ENCODE measurements at regions not wholly inside any gene's neighbourhood (a gene's known extent, or its start where the extent isn't known, plus 50 kb on each side); places are given as distances from the start of the nearest gene placed in this dataset.
"Not testable (repeated sequence)": the region's sequence is repeated elsewhere in the genome, so short reads cannot be mapped to it uniquely, and the experiment has no call there.

GRCh38 chr7:155948845-155949244 is 136.6 kb upstream of the SHH start:
- no peak for DNase-seq (ENCODE audit: extremely low read depth in 1 of 11, low read depth in 9 of 11, low spot score in 4 of 11)

- no peak for DNase-seq (ENCODE audit: extremely low read depth in 1 of 11, low read depth in 9 of 11, low spot score in 4 of 11)
Measured at GRCh38 chr7:155948423-155948822, 136.2 kb upstream of the SHH start.

GRCh38 chr7:155947051-155947450 is 134.8 kb upstream of the SHH start:
- no peak for DNase-seq (ENCODE audit: extremely low read depth in 1 of 11, low read depth in 9 of 11, low spot score in 4 of 11)

- no peak for DNase-seq (ENCODE audit: extremely low read depth in 1 of 11, low read depth in 9 of 11, low spot score in 4 of 11)
Measured at GRCh38 chr7:155945670-155946325, 133.5 kb upstream of the SHH start.

- DNase-seq (ENCODE audit: extremely low read depth in 1 of 11, low read depth in 9 of 11, low spot score in 4 of 11), result no peak
Measured at GRCh38 chr7:155944901-155945300, 132.6 kb upstream of the SHH start.

GRCh38 chr7:155943251-155943899 is 131.1 kb upstream of the SHH start:
- no peak for DNase-seq (ENCODE audit: extremely low read depth in 1 of 11, low read depth in 9 of 11, low spot score in 4 of 11)

GRCh38 chr7:155942226-155942950 is 130.1 kb upstream of the SHH start:
- DNase-seq (ENCODE audit: extremely low read depth in 1 of 11, low read depth in 9 of 11, low spot score in 4 of 11), result no peak

- DNase-seq (ENCODE audit: extremely low read depth in 1 of 11, low read depth in 9 of 11, low spot score in 4 of 11), result no peak
Measured at GRCh38 chr7:155941688-155942087, 129.4 kb upstream of the SHH start.

- DNase-seq (ENCODE audit: extremely low read depth in 1 of 11, low read depth in 9 of 11, low spot score in 4 of 11), result no peak
Measured at GRCh38 chr7:155939350-155939749, 127.1 kb upstream of the SHH start.

- DNase-seq (ENCODE audit: extremely low read depth in 1 of 11, low read depth in 9 of 11, low spot score in 4 of 11), result no peak
Measured at GRCh38 chr7:155938129-155938528, 125.9 kb upstream of the SHH start.

GRCh38 chr7:155935726-155936125 is 123.5 kb upstream of the SHH start:
- no peak for DNase-seq (ENCODE audit: extremely low read depth in 1 of 11, low read depth in 9 of 11, low spot score in 4 of 11)

GRCh38 chr7:155935005-155935557 is 122.8 kb upstream of the SHH start:
- no peak for DNase-seq (ENCODE audit: extremely low read depth in 1 of 11, low read depth in 9 of 11, low spot score in 4 of 11)

GRCh38 chr7:155932324-155932723 is 120.1 kb upstream of the SHH start:
- DNase-seq (ENCODE audit: extremely low read depth in 1 of 11, low read depth in 9 of 11, low spot score in 4 of 11), result not testable (repeated sequence)

GRCh38 chr7:155931396-155932085 is 119.3 kb upstream of the SHH start:
- DNase-seq (ENCODE audit: extremely low read depth in 1 of 11, low read depth in 9 of 11, low spot score in 4 of 11), result no peak

GRCh38 chr7:155930527-155930926 is 118.3 kb upstream of the SHH start:
- DNase-seq (ENCODE audit: extremely low read depth in 1 of 11, low read depth in 9 of 11, low spot score in 4 of 11), result no peak

GRCh38 chr7:155930061-155930460 is 117.8 kb upstream of the SHH start:
- no peak for DNase-seq (ENCODE audit: extremely low read depth in 1 of 11, low read depth in 9 of 11, low spot score in 4 of 11)

GRCh38 chr7:155928583-155928982 is 116.3 kb upstream of the SHH start:
- no peak for DNase-seq (ENCODE audit: extremely low read depth in 1 of 11, low read depth in 9 of 11, low spot score in 4 of 11)

GRCh38 chr7:155927905-155928304 is 115.6 kb upstream of the SHH start:
- no peak for DNase-seq (ENCODE audit: extremely low read depth in 1 of 11, low read depth in 9 of 11, low spot score in 4 of 11)

- DNase-seq (ENCODE audit: extremely low read depth in 1 of 11, low read depth in 9 of 11, low spot score in 4 of 11), result no peak
Measured at GRCh38 chr7:155925682-155926081, 113.4 kb upstream of the SHH start.

All from renal cortex interstitium (tissue), 11 donors.